ENCODE measurements at regions not wholly inside any gene's neighbourhood (a gene's known extent, or its start where the extent isn't known, plus 50 kb on each side); places are given as distances from the start of the nearest gene placed in this dataset.

- no peak overlapping the region for H3K4me3 ChIP-seq
- H3K36me3 ChIP-seq = no peaks in the 10 kb centered on the region
- no peak overlapping the region for H3K27ac ChIP-seq
- no peaks in the 10 kb centered on the region for H3K9me3 ChIP-seq (ENCODE audit: low read depth)
- no peaks in the 10 kb centered on the region for H3F3A ChIP-seq (ENCODE audit: low read depth)
- H3K79me2 ChIP-seq (ENCODE audit: low read depth) = no peaks in the 10 kb centered on the region
- Mint-ChIP-seq H3K36me3 (no peaks in the 10 kb centered on the region), H3K4me3 (no peak overlapping the region), H3K27me3 (ENCODE audit: insufficient read depth, low read depth) (peaks cover 32% of the 10 kb centered on the region), H3K27ac (peak overlapping the region; percentile 16), H3K9me3 (no peaks in the 10 kb centered on the region), H3K4me1 (peaks cover 19% of the 10 kb centered on the region)
- peaks cover 6% of the 10 kb centered on the region for H3K4me1 ChIP-seq
- no peak overlapping the region for H3K9ac ChIP-seq
- H3K27me3 ChIP-seq = peaks cover 61% of the 10 kb centered on the region
- H3K4me2 ChIP-seq = no peak overlapping the region
- no peaks in the 10 kb centered on the region for H4K20me1 ChIP-seq (ENCODE audit: low read depth)
- no peak for DNase-seq (ENCODE audit: low spot score)
- TF ChIP-seq EZH2phosphoT487 (IDR thresholded peaks at IDR 0.05) = no peak
- no peak overlapping the region for H2AFZ ChIP-seq (replicated peaks)
Observed at GRCh38 chr3:72329354-72329753, 518.9 kb downstream of the SHQ1 start.

DNA sequence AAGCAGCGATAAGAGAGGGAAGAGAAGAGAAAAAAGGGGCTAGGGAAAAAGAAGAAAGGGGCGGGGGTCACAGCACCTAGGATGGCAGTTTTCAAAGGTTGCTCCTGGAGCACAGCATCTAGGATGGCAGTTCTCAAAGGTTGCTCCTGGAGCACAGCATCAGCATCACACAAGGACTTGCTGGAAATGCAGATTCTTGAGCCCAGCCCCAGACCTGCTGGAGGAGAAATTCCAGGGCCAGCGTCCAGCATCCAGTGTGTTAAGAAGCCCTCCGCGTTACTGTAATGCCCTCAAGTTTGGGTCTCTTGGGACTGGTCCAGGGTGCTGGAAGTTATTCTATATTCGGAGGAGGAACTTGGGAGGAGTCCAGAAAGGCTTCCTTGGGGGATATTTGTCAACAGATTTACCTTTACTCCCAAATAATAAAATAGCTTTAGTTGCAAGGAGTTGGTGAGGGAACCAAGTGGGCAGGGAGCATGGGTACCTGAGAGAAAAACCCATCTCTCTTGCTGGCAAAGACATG, 519.4 kb downstream of the SHQ1 start:
- no peak for DNase-seq (ENCODE audit: low spot score)
- peaks cover 55% of the 10 kb centered on the region for H3K27me3 ChIP-seq

DNA sequence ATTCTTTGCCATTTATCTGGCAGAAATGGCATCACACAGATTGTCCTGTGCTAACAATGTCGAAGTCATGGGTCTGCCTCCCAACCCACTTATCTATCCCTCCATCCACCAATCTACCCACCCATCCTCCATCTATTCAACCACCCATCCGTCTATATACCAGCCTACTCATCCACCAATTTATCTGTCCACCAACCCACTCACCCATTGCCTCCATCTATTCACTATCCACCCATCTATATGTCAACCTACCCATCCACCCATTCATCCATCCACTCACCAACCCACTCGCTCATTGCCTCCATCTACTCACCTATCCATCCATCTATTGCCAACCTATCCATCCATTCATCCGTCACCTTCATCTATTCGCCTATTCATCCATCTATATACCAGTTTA, 521.2 kb downstream of the SHQ1 start:
- no peaks in the 10 kb centered on the region for H3K9me3 ChIP-seq (ENCODE audit: low read depth)
- H3K9ac ChIP-seq = no peak overlapping the region
- Mint-ChIP-seq H3K4me1 (peaks cover 12% of the 10 kb centered on the region), H3K9me3 (no peaks in the 10 kb centered on the region), H3K36me3 (no peaks in the 10 kb centered on the region), H3K27ac (no peak overlapping the region), H3K4me3 (no peak overlapping the region), H3K27me3 (ENCODE audit: insufficient read depth, low read depth) (peaks cover 18% of the 10 kb centered on the region)
- no peaks in the 10 kb centered on the region for H3K79me2 ChIP-seq (ENCODE audit: low read depth)
- no peak overlapping the region for H2AFZ ChIP-seq (replicated peaks)
- H3K27ac ChIP-seq = no peak overlapping the region
- no peak overlapping the region for H3K4me2 ChIP-seq
- H3K27me3 ChIP-seq = peaks cover 37% of the 10 kb centered on the region
- no peaks in the 10 kb centered on the region for H4K20me1 ChIP-seq (ENCODE audit: low read depth)
- DNase-seq (ENCODE audit: low spot score) = no peak
- H3K4me1 ChIP-seq = peaks cover 6% of the 10 kb centered on the region
- TF ChIP-seq EZH2 (IDR thresholded peaks at IDR 0.05) = no peak
- TF ChIP-seq EZH2phosphoT487 (IDR thresholded peaks at IDR 0.05) = no peak
- TF ChIP-seq CTCF (IDR thresholded peaks at IDR 0.05) = no peak
- no peak overlapping the region for H3K4me3 ChIP-seq
- no peaks in the 10 kb centered on the region for H3F3A ChIP-seq (ENCODE audit: low read depth)
- H3K36me3 ChIP-seq = no peaks in the 10 kb centered on the region

More for the DNA sequence above, 519.4 kb downstream of the SHQ1 start:
- Mint-ChIP-seq H3K27me3 (ENCODE audit: insufficient read depth, low read depth) (peaks cover 30% of the 10 kb centered on the region), H3K9me3 (no peaks in the 10 kb centered on the region), H3K36me3 (no peaks in the 10 kb centered on the region), H3K27ac (no peak overlapping the region), H3K4me1 (peaks cover 16% of the 10 kb centered on the region), H3K4me3 (no peak overlapping the region)
- no peak overlapping the region for H3K9ac ChIP-seq
- no peak overlapping the region for H3K4me2 ChIP-seq
- H3K4me3 ChIP-seq = no peak overlapping the region
- H3K9me3 ChIP-seq (ENCODE audit: low read depth) = no peaks in the 10 kb centered on the region
- no peaks in the 10 kb centered on the region for H3K36me3 ChIP-seq
- peaks cover 6% of the 10 kb centered on the region for H3K4me1 ChIP-seq
- no peak overlapping the region for H3K27ac ChIP-seq
- TF ChIP-seq EZH2 (IDR thresholded peaks at IDR 0.05) (no peak), CTCF (IDR thresholded peaks at IDR 0.05) (no peak), EZH2phosphoT487 (IDR thresholded peaks at IDR 0.05) (no peak)
- no peak overlapping the region for H2AFZ ChIP-seq (replicated peaks)
- H4K20me1 ChIP-seq (ENCODE audit: low read depth) = no peaks in the 10 kb centered on the region
- H3K79me2 ChIP-seq (ENCODE audit: low read depth) = no peaks in the 10 kb centered on the region
- no peaks in the 10 kb centered on the region for H3F3A ChIP-seq (ENCODE audit: low read depth)

DNA sequence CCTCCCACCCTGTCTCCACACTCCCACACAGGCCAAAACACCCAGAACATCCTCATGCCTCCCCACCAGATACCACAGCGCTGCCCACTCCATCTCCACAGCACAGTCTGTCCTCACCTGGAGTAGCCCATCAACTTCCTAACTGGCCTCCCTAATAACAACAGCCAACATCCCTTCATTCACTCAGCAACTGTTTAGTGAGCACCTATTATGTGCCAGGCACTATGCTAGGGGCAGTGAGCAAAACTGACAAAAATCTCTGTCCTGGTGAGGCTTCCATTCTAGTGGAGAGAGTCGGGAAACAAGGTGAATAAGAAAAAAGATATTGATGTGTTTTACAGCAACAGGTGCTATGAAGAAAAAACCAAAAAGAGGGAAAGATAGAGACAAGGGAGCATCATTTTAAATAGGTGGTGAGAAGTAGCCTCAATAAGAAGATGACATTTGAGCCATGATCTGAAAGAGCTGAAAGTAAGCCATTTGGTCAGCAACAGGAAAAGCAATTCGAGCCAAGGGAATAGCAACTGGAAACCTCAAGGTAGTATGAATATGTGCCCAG, 523.9 kb downstream of the SHQ1 start:
- no peak overlapping the region for H3K4me3 ChIP-seq
- peaks cover 4% of the 10 kb centered on the region for H3K4me1 ChIP-seq
- peaks cover 11% of the 10 kb centered on the region for H3K27me3 Mint-ChIP-seq (ENCODE audit: insufficient read depth, low read depth)
- H3K27ac Mint-ChIP-seq = no peak overlapping the region
- peaks cover 13% of the 10 kb centered on the region for H3K27me3 ChIP-seq
- H2AFZ ChIP-seq (replicated peaks) = no peak overlapping the region
- H3K36me3 ChIP-seq = no peaks in the 10 kb centered on the region
- H3K9me3 Mint-ChIP-seq = no peaks in the 10 kb centered on the region
- TF ChIP-seq EZH2phosphoT487 (IDR thresholded peaks at IDR 0.05) (no peak), EZH2 (IDR thresholded peaks at IDR 0.05) (no peak), CTCF (IDR thresholded peaks at IDR 0.05) (no peak)
- H4K20me1 ChIP-seq (ENCODE audit: low read depth) = no peaks in the 10 kb centered on the region
- H3K9ac ChIP-seq = no peak overlapping the region
- H3K4me1 Mint-ChIP-seq = peaks cover under 1% of the 10 kb centered on the region
- no peak for DNase-seq (ENCODE audit: low spot score)
- H3K4me3 Mint-ChIP-seq = no peak overlapping the region
- H3K4me2 ChIP-seq = no peak overlapping the region
- H3F3A ChIP-seq (ENCODE audit: low read depth) = no peaks in the 10 kb centered on the region
- H3K27ac ChIP-seq = no peak overlapping the region
- no peaks in the 10 kb centered on the region for H3K9me3 ChIP-seq (ENCODE audit: low read depth)
- no peaks in the 10 kb centered on the region for H3K36me3 Mint-ChIP-seq
- no peaks in the 10 kb centered on the region for H3K79me2 ChIP-seq (ENCODE audit: low read depth)
